WI38 (cell line): ENCODE measurements at regions not wholly inside any gene's neighbourhood (a gene's known extent, or its start where the extent isn't known, plus 50 kb on each side); places are given as distances from the start of the nearest gene placed in this dataset.
"Not testable (repeated sequence)": the region's sequence is repeated elsewhere in the genome, so short reads cannot be mapped to it uniquely, and the experiment has no call there.

Experiments used
- H3K4me3 ChIP-seq: 2 replicates; pipeline ENCODE4 v1.5.1; 2011; ENCODE audit warnings: low read depth, mild to moderate bottlenecking, control low read depth, low read length
- CTCF ChIP-seq: IDR thresholded peaks from 2 replicates; pipeline ENCODE4 v1.5.1; 2012; ENCODE audit warnings: low read depth, mild to moderate bottlenecking, control low read depth, low read length

GRCh38 chr12:102344691-102345090, 135.7 kb downstream of the IGF1 start:
- H3K4me3 ChIP-seq = no peak overlapping the region
- no peak for TF ChIP-seq CTCF

- no peak overlapping the region for H3K4me3 ChIP-seq
- TF ChIP-seq CTCF = no peak
Observed at GRCh38 chr12:102343361-102344121, 136.8 kb downstream of the IGF1 start.

- no peak overlapping the region for H3K4me3 ChIP-seq
- no peak for TF ChIP-seq CTCF
Observed at GRCh38 chr12:102342281-102343006, 137.9 kb downstream of the IGF1 start.

GRCh38 chr12:102334765-102335164, 137.1 kb upstream of the PMCH start:
- no peak for TF ChIP-seq CTCF
- H3K4me3 ChIP-seq = no peak overlapping the region

- TF ChIP-seq CTCF = no peak
Observed at GRCh38 chr12:102331419-102331818, 133.8 kb upstream of the PMCH start.

GRCh38 chr12:102329883-102330282, 132.2 kb upstream of the PMCH start:
- H3K4me3 ChIP-seq = no peak overlapping the region
- TF ChIP-seq CTCF = no peak

More at GRCh38 chr12:102331419-102331818, 133.8 kb upstream of the PMCH start:
- no peak overlapping the region for H3K4me3 ChIP-seq

- no peak for TF ChIP-seq CTCF
- H3K4me3 ChIP-seq = no peak overlapping the region
Observed at GRCh38 chr12:102326982-102327381, 129.3 kb upstream of the PMCH start.

- not testable (repeated sequence) for H3K4me3 ChIP-seq
Observed at GRCh38 chr12:102325108-102325507, 127.5 kb upstream of the PMCH start.
